ENCODE measurements at regions not wholly inside any gene's neighbourhood (a gene's known extent, or its start where the extent isn't known, plus 50 kb on each side); places are given as distances from the start of the nearest gene placed in this dataset.

DNA sequence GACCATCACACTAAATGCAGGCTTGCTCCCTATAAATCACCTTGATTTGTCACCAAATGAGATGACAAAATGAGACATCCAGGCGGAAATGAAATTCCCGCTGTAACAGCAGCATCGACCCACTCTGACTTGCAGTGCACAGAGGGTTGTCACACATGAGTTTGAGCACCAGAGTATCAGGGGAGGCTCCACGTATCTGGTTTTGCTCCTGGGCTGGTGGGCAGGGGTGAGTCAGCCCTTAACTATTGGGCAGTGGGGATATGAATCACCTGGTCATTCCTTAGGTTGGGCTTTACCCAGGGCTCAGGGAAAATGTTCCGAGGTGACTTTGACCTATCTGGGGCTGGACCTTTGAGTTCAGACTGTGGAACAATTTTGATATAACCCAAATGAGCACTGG lies 245.2 kb upstream of the CCL2 start:
- TF ChIP-seq, protein P1, sequence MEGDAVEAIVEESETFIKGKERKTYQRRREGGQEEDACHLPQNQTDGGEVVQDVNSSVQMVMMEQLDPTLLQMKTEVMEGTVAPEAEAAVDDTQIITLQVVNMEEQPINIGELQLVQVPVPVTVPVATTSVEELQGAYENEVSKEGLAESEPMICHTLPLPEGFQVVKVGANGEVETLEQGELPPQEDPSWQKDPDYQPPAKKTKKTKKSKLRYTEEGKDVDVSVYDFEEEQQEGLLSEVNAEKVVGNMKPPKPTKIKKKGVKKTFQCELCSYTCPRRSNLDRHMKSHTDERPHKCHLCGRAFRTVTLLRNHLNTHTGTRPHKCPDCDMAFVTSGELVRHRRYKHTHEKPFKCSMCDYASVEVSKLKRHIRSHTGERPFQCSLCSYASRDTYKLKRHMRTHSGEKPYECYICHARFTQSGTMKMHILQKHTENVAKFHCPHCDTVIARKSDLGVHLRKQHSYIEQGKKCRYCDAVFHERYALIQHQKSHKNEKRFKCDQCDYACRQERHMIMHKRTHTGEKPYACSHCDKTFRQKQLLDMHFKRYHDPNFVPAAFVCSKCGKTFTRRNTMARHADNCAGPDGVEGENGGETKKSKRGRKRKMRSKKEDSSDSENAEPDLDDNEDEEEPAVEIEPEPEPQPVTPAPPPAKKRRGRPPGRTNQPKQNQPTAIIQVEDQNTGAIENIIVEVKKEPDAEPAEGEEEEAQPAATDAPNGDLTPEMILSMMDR (IDR thresholded peaks at IDR 0.05), result no peak
- TF ChIP-seq POLR2A (IDR thresholded peaks at IDR 0.05), result no peak

Data from heart left ventricle (tissue), 13 donors.